Smooth muscle cell (in vitro differentiated cells): ENCODE measurements at regions not wholly inside any gene's neighbourhood (a gene's known extent, or its start where the extent isn't known, plus 50 kb on each side); places are given as distances from the start of the nearest gene placed in this dataset.
A peak's percentile ranks its signal among the peaks of the same experiment; 100 is the strongest.

Experiments used
- DNase-seq: peaks from one replicate; lab custom pipeline; 2025; ENCODE audit not compliant: unreplicated experiment; lab: John Stamatoyannopoulos, UW
- H2AFZ ChIP-seq: fragments of 200-600 bp; sonication (generic); 2 replicates; pipeline ENCODE4 v1.6.0; 2016; ENCODE audit warnings: antibody characterized with exemption, low read depth, mild to moderate bottlenecking
- H3F3A ChIP-seq: fragments of 200-600 bp; sonication (generic); 2 replicates; pipeline ENCODE4 v1.6.0; 2017; ENCODE audit warnings: antibody characterized with exemption, low read depth
- H3K27ac ChIP-seq: fragments of 200-600 bp; sonication (generic); 2 replicates; pipeline ENCODE4 v1.5.1; 2016; ENCODE audit warnings: low read depth, mild to moderate bottlenecking
- H3K27me3 ChIP-seq: fragments of 200-600 bp; sonication (generic); 2 replicates; pipeline ENCODE4 v1.6.1; 2016; ENCODE audit warnings: low read depth, mild to moderate bottlenecking
- H3K36me3 ChIP-seq: fragments of 200-600 bp; sonication (generic); 2 replicates; pipeline ENCODE4 v1.5.1; 2016; ENCODE audit warnings: low read depth
- H3K4me1 ChIP-seq: fragments of 200-600 bp; sonication (generic); 2 replicates; pipeline ENCODE4 v1.5.1; 2016; ENCODE audit warnings: low read depth
- H3K4me2 ChIP-seq: fragments of 200-600 bp; sonication (generic); 2 replicates; pipeline ENCODE4 v1.6.0; 2016; ENCODE audit warnings: mild to moderate bottlenecking
- H3K4me3 ChIP-seq: fragments of 200-600 bp; sonication (generic); 2 replicates; pipeline ENCODE4 v1.5.1; 2016; ENCODE audit warnings: mild to moderate bottlenecking
- H3K79me2 ChIP-seq: fragments of 200-600 bp; sonication (generic); 2 replicates; pipeline ENCODE4 v1.6.0; 2016; ENCODE audit warnings: low read depth, mild to moderate bottlenecking
- H3K9ac ChIP-seq: fragments of 200-600 bp; sonication (generic); 2 replicates; pipeline ENCODE4 v1.6.0; 2016; ENCODE audit warnings: low read depth
- H3K9me3 ChIP-seq: fragments of 200-600 bp; sonication (generic); replicated peaks from 2 replicates; pipeline ENCODE4 v1.5.1; 2016; ENCODE audit warnings: low read depth
- H4K20me1 ChIP-seq: fragments of 200-600 bp; sonication (generic); 2 replicates; pipeline ENCODE4 v1.6.0; 2016; ENCODE audit warnings: low read depth
- CTCF ChIP-seq: fragments of 200-600 bp; sonication (generic); IDR thresholded peaks from 2 replicates; pipeline ENCODE4 v1.5.1; 2017; ENCODE audit warnings: borderline replicate concordance, mild to moderate bottlenecking, antibody characterized with exemption; ENCODE audit not compliant: insufficient read depth, poor library complexity, severe bottlenecking
- WGBS: methylation state at CpG from one replicate; pipeline ENCODE4 v1.1.7; 2016; ENCODE audit warnings: low lambda C conversion rate; 5-methylcytosine and 5-hydroxymethylcytosine counted together

- no peaks in the 10 kb centered on the region for H3F3A ChIP-seq
- peaks cover 7% of the 10 kb centered on the region for H3K4me1 ChIP-seq
- H3K9ac ChIP-seq = no peak overlapping the region
- DNase-seq = no peak
- no peaks in the 10 kb centered on the region for H3K9me3 ChIP-seq
- no peak overlapping the region for H3K4me3 ChIP-seq
- no peak for TF ChIP-seq CTCF
- H3K27me3 ChIP-seq = no peaks in the 10 kb centered on the region
- H2AFZ ChIP-seq = no peak overlapping the region
- H3K27ac ChIP-seq = peak overlapping the region; percentile 99
- 80% methylated on average over 16 of the region's 16 CpGs for WGBS
- H3K79me2 ChIP-seq = no peaks in the 10 kb centered on the region
- no peak overlapping the region for H3K4me2 ChIP-seq
- H3K36me3 ChIP-seq = no peaks in the 10 kb centered on the region
- H4K20me1 ChIP-seq = no peaks in the 10 kb centered on the region
These were observed 92.3 kb upstream of the CTDP1 start for GRCh38 chr18:79587226-79587741.

GRCh38 chr18:79587779-79588635, 91.6 kb upstream of the CTDP1 start:
- Histone ChIP-seq H3K4me1 (peaks cover 7% of the 10 kb centered on the region), H3K27me3 (no peaks in the 10 kb centered on the region), H3K9ac (peak overlapping the region; percentile 7), H3K9me3 (no peaks in the 10 kb centered on the region), H3F3A (no peaks in the 10 kb centered on the region), H3K36me3 (no peaks in the 10 kb centered on the region), H3K27ac (peak overlapping the region; percentile 99), H2AFZ (no peak overlapping the region), H4K20me1 (no peaks in the 10 kb centered on the region), H3K4me2 (no peak overlapping the region), H3K79me2 (no peaks in the 10 kb centered on the region), H3K4me3 (no peak overlapping the region)
- 88% methylated on average over 20 of the region's 32 CpGs for WGBS
- TF ChIP-seq CTCF = no peak
- DNase-seq = no peak

- 30% methylated on average over 38 of the region's 38 CpGs for WGBS
- H3K79me2 ChIP-seq = no peaks in the 10 kb centered on the region
- no peaks in the 10 kb centered on the region for H4K20me1 ChIP-seq
- no peaks in the 10 kb centered on the region for H3K9me3 ChIP-seq
- no peak overlapping the region for H3K4me2 ChIP-seq
- H3K27ac ChIP-seq = peak overlapping the region; percentile 99
- H3K4me3 ChIP-seq = no peak overlapping the region
- H3K27me3 ChIP-seq = no peaks in the 10 kb centered on the region
- H3K9ac ChIP-seq = peak overlapping the region; percentile 93
- H3K36me3 ChIP-seq = no peaks in the 10 kb centered on the region
- no peaks in the 10 kb centered on the region for H3F3A ChIP-seq
- peak overlapping the region; percentile 26 for H2AFZ ChIP-seq
- H3K4me1 ChIP-seq = peaks cover 7% of the 10 kb centered on the region
- DNase-seq = peak; percentile 23
- no peak for TF ChIP-seq CTCF
These were observed 90.7 kb upstream of the CTDP1 start for GRCh38 chr18:79588636-79589481.
